ENCODE measurements at regions not wholly inside any gene's neighbourhood (a gene's known extent, or its start where the extent isn't known, plus 50 kb on each side); places are given as distances from the start of the nearest gene placed in this dataset.
"Not testable (repeated sequence)": the region's sequence is repeated elsewhere in the genome, so short reads cannot be mapped to it uniquely, and the experiment has no call there.

GRCh38 chr2:144011098-144011497, 508.8 kb downstream of the ZEB2 start:
- ATAC-seq (ENCODE audit: poor library complexity): no peak
- no peak for DNase-seq
- intact Hi-C loops (cut with DNase I): no loop called here

- intact Hi-C loops (cut with DNase I): no loop called here
- DNase-seq: no peak
- ATAC-seq (ENCODE audit: poor library complexity): no peak
Observed at GRCh38 chr2:144010096-144010836, 509.7 kb downstream of the ZEB2 start.

GRCh38 chr2:144006139-144006538, 513.8 kb downstream of the ZEB2 start:
- no peak for DNase-seq
- intact Hi-C loops (cut with DNase I): no loop called here
- ATAC-seq (ENCODE audit: poor library complexity): no peak

GRCh38 chr2:144004742-144005141, 515.2 kb downstream of the ZEB2 start:
- no peak for ATAC-seq (ENCODE audit: poor library complexity)
- intact Hi-C loops (cut with DNase I): no loop called here
- no peak for DNase-seq

GRCh38 chr2:144003460-144004075, 516.4 kb downstream of the ZEB2 start:
- intact Hi-C loops (cut with DNase I): no loop called here
- ATAC-seq (ENCODE audit: poor library complexity) (no peak), DNase-seq (no peak)

- DNase-seq (no peak), ATAC-seq (ENCODE audit: poor library complexity) (no peak)
- intact Hi-C loops (cut with DNase I): no loop called here
Observed at GRCh38 chr2:143996974-143997373, 522.9 kb downstream of the ZEB2 start.

GRCh38 chr2:143994961-143995360, 525.0 kb downstream of the ZEB2 start:
- intact Hi-C loops (cut with DNase I): no loop called here
- DNase-seq (no peak), ATAC-seq (ENCODE audit: poor library complexity) (no peak)

- DNase-seq; ATAC-seq (ENCODE audit: poor library complexity); intact Hi-C loops (cut with DNase I): not testable (repeated sequence)
Observed at GRCh38 chr2:143991596-143991995, 528.3 kb downstream of the ZEB2 start.

- ATAC-seq (ENCODE audit: poor library complexity): no peak
- intact Hi-C loops (cut with DNase I): no loop called here
- DNase-seq: no peak
Observed at GRCh38 chr2:143988082-143988481, 531.8 kb downstream of the ZEB2 start.

GRCh38 chr2:143981428-143981827, 538.5 kb downstream of the ZEB2 start:
- intact Hi-C loops (cut with DNase I): no loop called here
- no peak for DNase-seq
- no peak for ATAC-seq (ENCODE audit: poor library complexity)

- intact Hi-C loops (cut with DNase I): no loop called here
- DNase-seq: no peak
- no peak for ATAC-seq (ENCODE audit: poor library complexity)
Observed at GRCh38 chr2:143977356-143977755, 542.6 kb downstream of the ZEB2 start.

- DNase-seq (no peak), ATAC-seq (ENCODE audit: poor library complexity) (no peak)
- intact Hi-C loops (cut with DNase I): no loop called here
Observed at GRCh38 chr2:143975216-143975615, 544.7 kb downstream of the ZEB2 start.

- DNase-seq (no peak), ATAC-seq (ENCODE audit: poor library complexity) (no peak)
- intact Hi-C loops (cut with DNase I): no loop called here
Observed at GRCh38 chr2:143974262-143974661, 545.7 kb downstream of the ZEB2 start.

- intact Hi-C loops (cut with DNase I): no loop called here
- DNase-seq (no peak), ATAC-seq (ENCODE audit: poor library complexity) (no peak)
Observed at GRCh38 chr2:143968860-143969259, 551.1 kb downstream of the ZEB2 start.

- intact Hi-C loops (cut with DNase I): no loop called here
- ATAC-seq (ENCODE audit: poor library complexity) (no peak), DNase-seq (no peak)
Observed at GRCh38 chr2:143968360-143968759, 551.6 kb downstream of the ZEB2 start.

GRCh38 chr2:143965493-143966164, 554.3 kb downstream of the ZEB2 start:
- intact Hi-C loops (cut with DNase I): no loop called here
- no peak for ATAC-seq (ENCODE audit: poor library complexity)
- no peak for DNase-seq

GRCh38 chr2:143964891-143965290, 555.0 kb downstream of the ZEB2 start:
- ATAC-seq (ENCODE audit: poor library complexity) (no peak), DNase-seq (no peak)
- intact Hi-C loops (cut with DNase I): no loop called here

GRCh38 chr2:143960177-143960576, 559.7 kb downstream of the ZEB2 start:
- no peak for DNase-seq
- no peak for ATAC-seq (ENCODE audit: poor library complexity)

GRCh38 chr2:143957321-143957720, 562.6 kb downstream of the ZEB2 start:
- no peak for ATAC-seq (ENCODE audit: poor library complexity)
- intact Hi-C loops (cut with DNase I): no loop called here
- DNase-seq: no peak

More at GRCh38 chr2:143960177-143960576, 559.7 kb downstream of the ZEB2 start:
- intact Hi-C loops (cut with DNase I): no loop called here
